PC-9 (cell line): ENCODE measurements at regions not wholly inside any gene's neighbourhood (a gene's known extent, or its start where the extent isn't known, plus 50 kb on each side); places are given as distances from the start of the nearest gene placed in this dataset.

Experiments used
- BruUV-seq: library from RNA; stranded (reverse); fragments of 400-500 nt; replicated peaks from 2 replicates; lab custom pipeline; 2021; lab: Mats Ljungman, UMichigan
- CTCF ChIA-PET: fragments of 300-600 bp; sonication (Branson Sonifier 250); formaldehyde crosslinking; loops from one replicate; lab custom pipeline; 2022; ENCODE audit warnings: antibody characterized with exemption; lab: Charles Lee
- POLR2A ChIA-PET: fragments of 300-600 bp; sonication (Branson Sonifier 250); formaldehyde crosslinking; loops from one replicate; lab custom pipeline; 2022; ENCODE audit warnings: antibody characterized with exemption; ENCODE audit not compliant: unreplicated experiment; lab: Charles Lee
- DNase-seq, 2 experiments: peaks; one replicate each; pipeline versions ENCODE4 v3.0.0 to v3.0.0-alpha.2; 2015 to 2022; ENCODE audit warnings: mixed read lengths in 1 of 2
- H2AFZ ChIP-seq: fragments of 200-600 bp; sonication (generic); 2 replicates; pipeline ENCODE4 v1.8.1; 2017; ENCODE audit warnings: antibody characterized with exemption
- H3F3A ChIP-seq: fragments of 200-600 bp; sonication (generic); 2 replicates; pipeline ENCODE4 v1.8.1; 2017; ENCODE audit warnings: antibody characterized with exemption, mild to moderate bottlenecking, low read depth; ENCODE audit not compliant: insufficient read depth
- H3K27ac ChIP-seq: fragments of 200-600 bp; sonication (generic); 2 replicates; pipeline ENCODE4 v1.6.1; 2016; ENCODE audit warnings: mixed run types
- H3K27me3 ChIP-seq: fragments of 200-600 bp; sonication (generic); 2 replicates; pipeline ENCODE4 v1.6.1; 2016; ENCODE audit warnings: low read depth, mixed run types; ENCODE audit not compliant: insufficient read depth
- H3K36me3 ChIP-seq: fragments of 200-600 bp; sonication (generic); 2 replicates; pipeline ENCODE4 v1.6.1; 2016; ENCODE audit warnings: low read depth, mixed run types
- H3K4me1 ChIP-seq: fragments of 200-600 bp; sonication (generic); replicated peaks from 2 replicates; pipeline ENCODE4 v1.6.1; 2016; ENCODE audit warnings: mixed run types; ENCODE audit not compliant: insufficient read depth
- H3K4me2 ChIP-seq: fragments of 200-600 bp; sonication (generic); 2 replicates; pipeline ENCODE4 v1.6.1; 2017; ENCODE audit warnings: mixed run types
- H3K4me3 ChIP-seq: fragments of 200-600 bp; sonication (generic); 2 replicates; pipeline ENCODE4 v1.6.1; 2016; ENCODE audit warnings: mixed run types
- H3K79me2 ChIP-seq: fragments of 200-600 bp; sonication (generic); 2 replicates; pipeline ENCODE4 v1.6.1; 2017; ENCODE audit warnings: low read depth, mixed run types
- H3K9me2 ChIP-seq: fragments of 200-600 bp; sonication (generic); 2 replicates; pipeline ENCODE4 v1.8.1; 2017; ENCODE audit warnings: mild to moderate bottlenecking; ENCODE audit not compliant: insufficient read depth
- H3K9me3 ChIP-seq: fragments of 200-600 bp; sonication (generic); 2 replicates; pipeline ENCODE4 v1.8.1; 2016; ENCODE audit warnings: low read depth; ENCODE audit not compliant: insufficient read depth
- H4K20me1 ChIP-seq: fragments of 200-600 bp; sonication (generic); 2 replicates; pipeline ENCODE4 v1.8.1; 2017; ENCODE audit not compliant: insufficient read depth
- EZH2 ChIP-seq: fragments of 200-600 bp; sonication (generic); IDR thresholded peaks from 2 replicates; pipeline ENCODE4 v1.8.0; 2017; ENCODE audit warnings: antibody characterized with exemption, low read depth
- intact Hi-C: fragments of 100-400 bp; cut with micrococcal nuclease; formaldehyde crosslinking; loops from one replicate; pipeline ENCODE4 v1.10.0; 2022; ENCODE audit not compliant: unreplicated experiment
- TF ChIP-seq, protein P1 (sequence below): fragments of 200-600 bp; sonication (generic); conservative IDR thresholded peaks from 2 replicates; pipeline ENCODE4 v1.6.1; 2017; ENCODE audit warnings: mixed run types, antibody characterized with exemption, mild to moderate bottlenecking, moderate library complexity

DNA sequence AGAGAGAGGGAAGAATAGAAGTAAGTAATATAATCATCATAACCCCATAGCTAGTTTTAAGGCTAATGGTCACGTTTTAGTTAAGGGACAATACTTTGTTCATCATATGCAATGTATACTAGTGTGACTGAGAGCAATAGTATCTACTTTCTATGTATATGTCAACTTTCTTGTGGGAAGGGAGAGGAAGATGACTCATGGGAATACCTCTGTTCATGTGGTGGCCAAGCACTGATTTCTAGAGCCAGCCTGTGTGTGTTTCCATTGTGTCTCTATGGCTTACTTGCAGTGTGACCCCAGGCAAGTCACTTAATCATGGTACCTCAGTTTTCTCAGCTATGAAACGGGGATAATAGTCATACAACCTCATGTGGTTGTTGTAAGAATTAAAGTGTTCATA, 639.6 kb downstream of the CETN3 start:
- CTCF ChIA-PET = no interaction called here

DNA sequence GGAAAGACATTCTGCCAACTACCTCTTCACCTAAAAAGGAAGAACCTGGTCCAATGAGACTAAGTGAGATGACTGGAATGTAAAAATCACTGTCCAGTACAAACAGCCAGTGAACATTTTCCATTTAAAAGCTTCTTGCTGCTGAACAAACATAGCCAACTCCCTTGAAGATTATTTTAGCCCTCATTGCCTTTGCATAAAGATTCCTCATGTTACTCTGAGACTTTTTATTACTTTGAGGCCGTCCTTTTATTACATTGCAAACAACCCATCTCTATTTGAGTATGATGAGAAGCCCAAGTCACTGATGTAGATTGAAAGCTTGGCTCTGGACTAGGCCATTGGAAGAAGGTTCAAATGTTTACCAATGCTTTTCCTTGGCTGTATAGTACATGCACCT, 649.8 kb downstream of the CETN3 start:
- H3K4me3 ChIP-seq = no peak overlapping the region
- intact Hi-C loops = no loop called here
- H3K4me2 ChIP-seq = no peak overlapping the region
- no peaks in the 10 kb centered on the region for H4K20me1 ChIP-seq
- H2AFZ ChIP-seq = no peak overlapping the region
- H3K27me3 ChIP-seq = no peaks in the 10 kb centered on the region
- H3K4me1 ChIP-seq = no peaks in the 10 kb centered on the region
- H3F3A ChIP-seq = no peaks in the 10 kb centered on the region
- POLR2A ChIA-PET = no interaction called here
- no peaks in the 10 kb centered on the region for H3K36me3 ChIP-seq
- H3K27ac ChIP-seq = no peak overlapping the region
- H3K9me2 ChIP-seq = no peaks in the 10 kb centered on the region
- no peaks in the 10 kb centered on the region for H3K9me3 ChIP-seq
- no peaks in the 10 kb centered on the region for H3K79me2 ChIP-seq
- no peak for TF ChIP-seq EZH2
- TF ChIP-seq, protein P1, sequence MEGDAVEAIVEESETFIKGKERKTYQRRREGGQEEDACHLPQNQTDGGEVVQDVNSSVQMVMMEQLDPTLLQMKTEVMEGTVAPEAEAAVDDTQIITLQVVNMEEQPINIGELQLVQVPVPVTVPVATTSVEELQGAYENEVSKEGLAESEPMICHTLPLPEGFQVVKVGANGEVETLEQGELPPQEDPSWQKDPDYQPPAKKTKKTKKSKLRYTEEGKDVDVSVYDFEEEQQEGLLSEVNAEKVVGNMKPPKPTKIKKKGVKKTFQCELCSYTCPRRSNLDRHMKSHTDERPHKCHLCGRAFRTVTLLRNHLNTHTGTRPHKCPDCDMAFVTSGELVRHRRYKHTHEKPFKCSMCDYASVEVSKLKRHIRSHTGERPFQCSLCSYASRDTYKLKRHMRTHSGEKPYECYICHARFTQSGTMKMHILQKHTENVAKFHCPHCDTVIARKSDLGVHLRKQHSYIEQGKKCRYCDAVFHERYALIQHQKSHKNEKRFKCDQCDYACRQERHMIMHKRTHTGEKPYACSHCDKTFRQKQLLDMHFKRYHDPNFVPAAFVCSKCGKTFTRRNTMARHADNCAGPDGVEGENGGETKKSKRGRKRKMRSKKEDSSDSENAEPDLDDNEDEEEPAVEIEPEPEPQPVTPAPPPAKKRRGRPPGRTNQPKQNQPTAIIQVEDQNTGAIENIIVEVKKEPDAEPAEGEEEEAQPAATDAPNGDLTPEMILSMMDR = no peak
- no peak for DNase-seq
- CTCF ChIA-PET = interaction anchor here (0.6 kb wide), 1 partner anchor 875 kb away, joined by 7 read pairs; no protein-coding TSS in a partner anchor
- no TSS peak for BruUV-seq

More for the DNA sequence above, 639.6 kb downstream of the CETN3 start:
- H3K9me2 ChIP-seq = peaks cover 7% of the 10 kb centered on the region; the same call in 1 of the 2 replicates
- DNase-seq = no peak
- intact Hi-C loops = no loop called here
- no peaks in the 10 kb centered on the region for H3K36me3 ChIP-seq
- no peaks in the 10 kb centered on the region for H3K27me3 ChIP-seq
- H3K79me2 ChIP-seq = no peaks in the 10 kb centered on the region
- no peaks in the 10 kb centered on the region for H3K4me1 ChIP-seq
- H3K27ac ChIP-seq = no peak overlapping the region
- H3K4me2 ChIP-seq = no peak overlapping the region
- H4K20me1 ChIP-seq = no peaks in the 10 kb centered on the region
- no peaks in the 10 kb centered on the region for H3K9me3 ChIP-seq
- no peak for TF ChIP-seq EZH2
- TF ChIP-seq, protein P1 = no peak
- POLR2A ChIA-PET = no interaction called here
- no peaks in the 10 kb centered on the region for H3F3A ChIP-seq
- H3K4me3 ChIP-seq = no peak overlapping the region
- no peak overlapping the region for H2AFZ ChIP-seq
- no TSS peak for BruUV-seq

DNA sequence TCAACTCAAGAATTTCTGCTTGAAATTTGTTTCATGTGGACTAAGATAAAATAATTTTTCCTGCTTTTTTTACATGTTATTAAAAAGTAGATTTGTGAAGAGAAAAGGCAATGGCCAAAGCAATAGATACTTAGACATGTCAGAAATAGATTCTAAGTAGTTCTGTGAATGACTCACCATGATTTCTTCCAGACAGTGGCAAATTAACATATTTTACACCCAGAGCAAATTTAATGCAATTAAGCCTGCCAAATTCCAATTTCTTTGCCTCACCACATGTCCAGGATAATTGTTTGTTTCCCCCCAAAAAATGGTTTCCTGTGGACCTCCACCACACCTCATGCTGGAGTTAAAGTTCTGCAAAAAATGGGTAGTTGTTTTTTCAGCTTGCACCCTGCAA, 651.4 kb downstream of the CETN3 start:
- Histone ChIP-seq H3K79me2 (no peaks in the 10 kb centered on the region), H3K4me1 (no peaks in the 10 kb centered on the region), H3K9me3 (no peaks in the 10 kb centered on the region; the same call in 1 of the 2 replicates), H3K4me3 (no peak overlapping the region), H3K27ac (no peak overlapping the region), H3K9me2 (no peaks in the 10 kb centered on the region), H3K27me3 (no peaks in the 10 kb centered on the region), H3F3A (no peaks in the 10 kb centered on the region), H2AFZ (no peak overlapping the region), H4K20me1 (no peaks in the 10 kb centered on the region), H3K4me2 (no peak overlapping the region), H3K36me3 (no peaks in the 10 kb centered on the region)
- intact Hi-C loops = no loop called here
- POLR2A ChIA-PET = no interaction called here
- CTCF ChIA-PET = no interaction called here
- BruUV-seq = no TSS peak
- no peak for TF ChIP-seq EZH2
- TF ChIP-seq, protein P1 = no peak
- DNase-seq = no peak
